Parathyroid adenoma (tissue), 2 donors: ENCODE measurements at regions not wholly inside any gene's neighbourhood (a gene's known extent, or its start where the extent isn't known, plus 50 kb on each side); places are given as distances from the start of the nearest gene placed in this dataset.

Experiments
- H2AFZ ChIP-seq: fragments of 300-600 bp; sonication (generic); one replicate; pipeline ENCODE4 v1.7.0; 2017; ENCODE audit warnings: antibody characterized with exemption, mild to moderate bottlenecking
- H3K27ac ChIP-seq: fragments of 300-600 bp; sonication (generic); one replicate; pipeline ENCODE4 v1.7.0; 2017
- H3K27me3 ChIP-seq: fragments of 300-600 bp; sonication (generic); one replicate; pipeline ENCODE4 v1.7.0; 2017; ENCODE audit warnings: low read length; ENCODE audit not compliant: control insufficient read depth, insufficient read depth
- H3K36me3 ChIP-seq: fragments of 300-600 bp; sonication (generic); one replicate; pipeline ENCODE4 v1.7.0; 2017; ENCODE audit warnings: low read length; ENCODE audit not compliant: control insufficient read depth, insufficient read depth
- H3K4me1 ChIP-seq: fragments of 300-600 bp; sonication (generic); one replicate; pipeline ENCODE4 v1.7.0; 2017; ENCODE audit warnings: control low read depth
- H3K4me2 ChIP-seq: fragments of 300-600 bp; sonication (generic); one replicate; pipeline ENCODE4 v1.7.0; 2017; ENCODE audit warnings: low read length
- H3K4me3 ChIP-seq: fragments of 300-600 bp; sonication (generic); one replicate; pipeline ENCODE4 v1.7.0; 2017; ENCODE audit warnings: low read depth, low read length
- H3K79me2 ChIP-seq: fragments of 300-600 bp; sonication (generic); one replicate; pipeline ENCODE4 v1.7.0; 2017; ENCODE audit warnings: control low read depth
- H3K9ac ChIP-seq: fragments of 300-600 bp; sonication (generic); one replicate; pipeline ENCODE4 v1.7.0; 2017; ENCODE audit warnings: mild to moderate bottlenecking
- H3K9me3 ChIP-seq: fragments of 300-600 bp; sonication (generic); one replicate; pipeline ENCODE4 v1.7.0; 2017; ENCODE audit warnings: low read length; ENCODE audit not compliant: control insufficient read depth
- CTCF ChIP-seq: fragments of 300-600 bp; sonication (generic); IDR thresholded peaks from one replicate; pipeline ENCODE4 v1.7.0; 2017; ENCODE audit warnings: antibody characterized with exemption, mild to moderate bottlenecking
- donor health status: primary hyperparathyroidism.

- no peak overlapping the region for H3K4me3 ChIP-seq
- no peak overlapping the region for H3K4me2 ChIP-seq
- H3K9me3 ChIP-seq = no peaks in the 10 kb centered on the region
- no peaks in the 10 kb centered on the region for H3K79me2 ChIP-seq
- no peaks in the 10 kb centered on the region for H3K4me1 ChIP-seq
- H3K27me3 ChIP-seq = no peaks in the 10 kb centered on the region
- no peaks in the 10 kb centered on the region for H3K36me3 ChIP-seq
- no peak for TF ChIP-seq CTCF
- no peak overlapping the region for H3K27ac ChIP-seq
- no peak overlapping the region for H2AFZ ChIP-seq
- H3K9ac ChIP-seq = no peak overlapping the region
Observed at GRCh38 chr21:26637201-26637745, 64.2 kb upstream of the CYYR1 start.

GRCh38 chr21:26635681-26636080 is 62.6 kb upstream of the CYYR1 start:
- Histone ChIP-seq H3K36me3 (no peaks in the 10 kb centered on the region), H3K9me3 (no peaks in the 10 kb centered on the region), H3K4me1 (no peaks in the 10 kb centered on the region), H3K79me2 (no peaks in the 10 kb centered on the region), H3K27me3 (no peaks in the 10 kb centered on the region), H3K4me3 (no peak overlapping the region), H3K4me2 (no peak overlapping the region), H3K27ac (no peak overlapping the region), H3K9ac (no peak overlapping the region), H2AFZ (no peak overlapping the region)
- TF ChIP-seq CTCF = no peak

- no peaks in the 10 kb centered on the region for H3K27me3 ChIP-seq
- no peak overlapping the region for H3K4me2 ChIP-seq
- H3K4me3 ChIP-seq = no peak overlapping the region
- H3K27ac ChIP-seq = no peak overlapping the region
- no peaks in the 10 kb centered on the region for H3K4me1 ChIP-seq
- H3K36me3 ChIP-seq = no peaks in the 10 kb centered on the region
- H3K79me2 ChIP-seq = no peaks in the 10 kb centered on the region
- no peak overlapping the region for H3K9ac ChIP-seq
- no peaks in the 10 kb centered on the region for H3K9me3 ChIP-seq
- H2AFZ ChIP-seq = no peak overlapping the region
- TF ChIP-seq CTCF = no peak
Observed at GRCh38 chr21:26632691-26633090, 59.6 kb upstream of the CYYR1 start.

GRCh38 chr21:26626187-26626586 is 53.1 kb upstream of the CYYR1 start:
- Histone ChIP-seq H3K4me3 (no peak overlapping the region), H3K36me3 (no peaks in the 10 kb centered on the region), H3K4me1 (no peaks in the 10 kb centered on the region), H2AFZ (no peak overlapping the region), H3K9ac (no peak overlapping the region), H3K79me2 (no peaks in the 10 kb centered on the region), H3K4me2 (no peak overlapping the region), H3K9me3 (no peaks in the 10 kb centered on the region), H3K27ac (no peak overlapping the region), H3K27me3 (no peaks in the 10 kb centered on the region)
- TF ChIP-seq CTCF = no peak

GRCh38 chr21:26624983-26625519 is 52.0 kb upstream of the CYYR1 start:
- Histone ChIP-seq H3K27ac (no peak overlapping the region), H3K79me2 (no peaks in the 10 kb centered on the region), H3K9ac (no peak overlapping the region), H3K4me2 (no peak overlapping the region), H3K27me3 (no peaks in the 10 kb centered on the region), H3K4me3 (no peak overlapping the region), H3K9me3 (no peaks in the 10 kb centered on the region), H3K4me1 (no peaks in the 10 kb centered on the region), H2AFZ (no peak overlapping the region), H3K36me3 (no peaks in the 10 kb centered on the region)
- TF ChIP-seq CTCF = no peak
